GM06990 (cell line): ENCODE measurements at regions not wholly inside any gene's neighbourhood (a gene's known extent, or its start where the extent isn't known, plus 50 kb on each side); places are given as distances from the start of the nearest gene placed in this dataset.

Source experiments
- DNase-seq: peaks from one replicate; pipeline ENCODE4 v3.0.0-alpha.2; 2011; ENCODE audit not compliant: insufficient read length; ENCODE audit errors: extremely low read depth
- H3K27me3 ChIP-seq: replicated peaks from 2 replicates; pipeline ENCODE4 v1.6.0; 2011; ENCODE audit warnings: low read length; ENCODE audit not compliant: control insufficient read depth, insufficient read depth
- H3K36me3 ChIP-seq: 2 replicates; pipeline ENCODE4 v1.5.1; 2011; ENCODE audit warnings: low read length; ENCODE audit not compliant: control insufficient read depth, insufficient read depth
- H3K4me3 ChIP-seq: replicated peaks from 2 replicates; pipeline ENCODE4 v1.5.1; 2011; ENCODE audit warnings: low read depth, mild to moderate bottlenecking, control low read depth, low read length
- TF ChIP-seq, protein P1 (sequence below): IDR thresholded peaks from 2 replicates; pipeline ENCODE4 v1.5.1; 2011; ENCODE audit warnings: low read length, control low read depth, mild to moderate bottlenecking, inconsistent platforms; ENCODE audit not compliant: insufficient read depth, poor library complexity, severe bottlenecking

DNA sequence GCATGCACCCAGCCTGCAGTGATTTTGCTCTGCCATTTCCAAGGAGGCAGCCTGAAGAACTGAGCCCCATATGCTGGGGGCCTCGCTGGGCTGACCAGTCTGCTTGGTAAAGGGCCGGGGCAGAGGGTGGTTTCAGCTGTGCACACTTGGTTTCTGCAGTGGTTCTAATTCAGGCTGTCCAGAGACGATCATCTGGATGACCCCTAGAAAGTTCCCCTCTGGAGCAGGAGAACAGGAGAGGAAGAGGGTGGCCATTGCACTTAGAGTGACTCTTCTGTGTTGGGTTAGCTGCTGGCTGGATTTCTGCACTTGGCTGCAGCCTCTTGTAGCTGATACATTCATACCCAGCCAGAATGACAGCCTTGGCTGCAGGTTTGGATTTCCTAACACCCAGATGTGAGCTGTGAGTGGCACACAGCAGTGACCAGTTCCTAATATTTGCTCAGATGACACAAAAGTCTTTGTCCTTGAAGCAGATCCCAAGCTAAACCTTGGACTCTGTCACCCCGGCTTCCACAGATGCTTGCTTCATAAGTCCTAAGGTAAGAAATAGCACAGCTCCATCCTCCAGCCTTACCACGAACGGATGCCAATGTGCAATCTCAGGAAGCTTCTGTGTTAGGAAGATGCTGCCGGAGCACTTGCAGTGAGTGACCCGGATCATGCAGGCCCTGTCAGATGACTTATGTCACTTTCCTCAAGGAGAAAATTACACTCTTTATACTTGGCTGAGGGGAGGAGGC, 105.6 kb downstream of the HNRNPLL start:
- TF ChIP-seq, protein P1, sequence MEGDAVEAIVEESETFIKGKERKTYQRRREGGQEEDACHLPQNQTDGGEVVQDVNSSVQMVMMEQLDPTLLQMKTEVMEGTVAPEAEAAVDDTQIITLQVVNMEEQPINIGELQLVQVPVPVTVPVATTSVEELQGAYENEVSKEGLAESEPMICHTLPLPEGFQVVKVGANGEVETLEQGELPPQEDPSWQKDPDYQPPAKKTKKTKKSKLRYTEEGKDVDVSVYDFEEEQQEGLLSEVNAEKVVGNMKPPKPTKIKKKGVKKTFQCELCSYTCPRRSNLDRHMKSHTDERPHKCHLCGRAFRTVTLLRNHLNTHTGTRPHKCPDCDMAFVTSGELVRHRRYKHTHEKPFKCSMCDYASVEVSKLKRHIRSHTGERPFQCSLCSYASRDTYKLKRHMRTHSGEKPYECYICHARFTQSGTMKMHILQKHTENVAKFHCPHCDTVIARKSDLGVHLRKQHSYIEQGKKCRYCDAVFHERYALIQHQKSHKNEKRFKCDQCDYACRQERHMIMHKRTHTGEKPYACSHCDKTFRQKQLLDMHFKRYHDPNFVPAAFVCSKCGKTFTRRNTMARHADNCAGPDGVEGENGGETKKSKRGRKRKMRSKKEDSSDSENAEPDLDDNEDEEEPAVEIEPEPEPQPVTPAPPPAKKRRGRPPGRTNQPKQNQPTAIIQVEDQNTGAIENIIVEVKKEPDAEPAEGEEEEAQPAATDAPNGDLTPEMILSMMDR: no peak
- no peak for DNase-seq
- Histone ChIP-seq H3K4me3 (no peak overlapping the region), H3K36me3 (no peaks in the 10 kb centered on the region), H3K27me3 (no peaks in the 10 kb centered on the region)

- Histone ChIP-seq H3K36me3 (no peaks in the 10 kb centered on the region), H3K27me3 (no peaks in the 10 kb centered on the region), H3K4me3 (no peak overlapping the region)
- DNase-seq: no peak
- TF ChIP-seq, protein P1: no peak
These were observed 106.8 kb downstream of the HNRNPLL start for GRCh38 chr2:38495880-38496279.

DNA sequence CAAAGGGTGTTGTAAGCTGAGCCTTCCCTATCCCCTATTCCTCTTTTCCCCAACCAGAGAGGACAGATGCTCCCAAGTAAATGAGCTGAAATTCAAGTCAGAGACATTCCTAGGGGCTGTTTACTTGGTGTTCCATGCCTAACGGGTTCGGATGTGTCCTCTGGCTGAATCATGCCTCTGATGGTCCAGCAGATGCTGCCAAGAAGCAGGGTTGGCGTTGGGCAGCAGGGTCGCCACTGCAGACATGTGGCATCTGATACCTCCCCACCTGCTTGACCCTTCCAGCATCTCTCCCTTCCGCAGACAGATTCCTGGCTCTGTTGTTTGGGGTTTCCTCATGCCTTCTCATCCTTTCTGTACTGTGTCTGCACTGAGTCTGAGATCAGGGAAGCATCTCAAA, 108.3 kb downstream of the HNRNPLL start:
- Histone ChIP-seq H3K4me3 (no peak overlapping the region), H3K36me3 (no peaks in the 10 kb centered on the region), H3K27me3 (no peaks in the 10 kb centered on the region)
- DNase-seq: no peak
- TF ChIP-seq, protein P1: no peak

GRCh38 chr2:38492042-38492615, 110.6 kb downstream of the HNRNPLL start:
- TF ChIP-seq, protein P1: no peak
- Histone ChIP-seq H3K4me3 (no peak overlapping the region), H3K27me3 (no peaks in the 10 kb centered on the region; the same call in 1 of the 2 replicates), H3K36me3 (no peaks in the 10 kb centered on the region)
- DNase-seq: no peak

DNA sequence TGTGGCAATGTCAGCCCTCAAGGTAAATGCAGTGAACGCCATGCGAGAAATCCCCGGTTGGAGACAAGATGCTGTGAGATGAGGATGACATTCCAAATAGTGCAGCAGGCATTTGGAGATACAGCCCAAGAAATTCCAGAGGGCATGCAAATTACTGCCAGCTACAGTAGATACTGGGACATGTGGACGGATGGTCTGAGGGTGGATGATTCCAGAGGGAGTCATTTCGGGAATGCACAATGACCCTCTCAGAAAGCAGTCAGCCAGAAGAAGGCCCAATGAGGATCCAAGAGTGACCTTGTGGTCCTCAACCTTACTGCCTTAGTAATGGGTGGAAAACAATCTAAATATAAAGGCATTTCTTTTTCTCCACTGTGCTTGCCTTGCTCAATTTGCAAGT, 111.3 kb downstream of the HNRNPLL start:
- DNase-seq: no peak
- H3K27me3 ChIP-seq: no peaks in the 10 kb centered on the region; the same call in 1 of the 2 replicates
- TF ChIP-seq, protein P1: no peak
- H3K36me3 ChIP-seq: no peaks in the 10 kb centered on the region
- H3K4me3 ChIP-seq: no peak overlapping the region

DNA sequence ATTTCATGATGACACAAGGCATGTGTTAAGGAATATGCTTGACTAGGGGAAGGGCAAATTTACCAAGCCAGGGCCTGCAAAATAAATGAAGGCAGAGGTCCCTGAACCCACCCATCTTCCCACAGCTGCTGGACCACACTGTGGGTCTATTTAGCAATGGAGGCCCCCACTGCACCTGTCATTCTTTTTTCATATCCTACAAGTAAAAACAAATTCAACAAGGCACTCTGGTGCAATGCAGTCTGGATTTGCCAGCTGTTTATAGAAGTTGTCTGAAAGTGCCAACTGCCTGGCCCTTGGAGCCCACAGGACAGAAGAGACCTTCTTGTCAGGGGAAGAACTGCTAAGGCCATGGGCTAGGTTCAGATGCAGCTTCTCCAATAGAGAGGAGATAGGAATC, 112.8 kb upstream of the ATL2 start:
- Histone ChIP-seq H3K4me3 (no peak overlapping the region), H3K27me3 (no peaks in the 10 kb centered on the region; the same call in 1 of the 2 replicates), H3K36me3 (no peaks in the 10 kb centered on the region)
- DNase-seq: no peak
- TF ChIP-seq, protein P1: no peak
